ENCODE measurements at regions not wholly inside any gene's neighbourhood (a gene's known extent, or its start where the extent isn't known, plus 50 kb on each side); places are given as distances from the start of the nearest gene placed in this dataset.

DNA sequence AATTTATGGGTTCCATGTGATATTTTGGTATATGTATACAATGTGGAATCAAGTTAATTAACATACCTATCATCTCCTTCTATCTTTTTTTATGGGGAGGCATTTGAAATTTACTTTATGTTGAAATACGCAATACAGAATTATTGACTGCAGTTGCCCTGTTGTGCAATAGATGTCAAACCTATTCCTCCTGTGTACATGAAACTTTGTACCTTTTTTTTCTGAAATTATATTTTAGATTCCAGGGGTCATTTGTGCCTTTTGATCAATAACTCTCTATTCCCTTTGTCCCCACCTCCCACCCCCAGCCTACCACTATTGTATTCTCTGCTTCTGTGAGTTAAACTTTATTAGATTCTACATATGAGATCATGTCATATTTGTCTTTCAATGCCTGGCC is 369.9 kb downstream of the FSIP2 start:
- TF ChIP-seq EZH2phosphoT487 (IDR thresholded peaks at IDR 0.05; ENCODE audit: borderline replicate concordance, low read length) (no peak), EZH2 (IDR thresholded peaks at IDR 0.05; ENCODE audit: low read length, unreplicated experiment) (no peak)
- TF ChIP-seq, protein P1, sequence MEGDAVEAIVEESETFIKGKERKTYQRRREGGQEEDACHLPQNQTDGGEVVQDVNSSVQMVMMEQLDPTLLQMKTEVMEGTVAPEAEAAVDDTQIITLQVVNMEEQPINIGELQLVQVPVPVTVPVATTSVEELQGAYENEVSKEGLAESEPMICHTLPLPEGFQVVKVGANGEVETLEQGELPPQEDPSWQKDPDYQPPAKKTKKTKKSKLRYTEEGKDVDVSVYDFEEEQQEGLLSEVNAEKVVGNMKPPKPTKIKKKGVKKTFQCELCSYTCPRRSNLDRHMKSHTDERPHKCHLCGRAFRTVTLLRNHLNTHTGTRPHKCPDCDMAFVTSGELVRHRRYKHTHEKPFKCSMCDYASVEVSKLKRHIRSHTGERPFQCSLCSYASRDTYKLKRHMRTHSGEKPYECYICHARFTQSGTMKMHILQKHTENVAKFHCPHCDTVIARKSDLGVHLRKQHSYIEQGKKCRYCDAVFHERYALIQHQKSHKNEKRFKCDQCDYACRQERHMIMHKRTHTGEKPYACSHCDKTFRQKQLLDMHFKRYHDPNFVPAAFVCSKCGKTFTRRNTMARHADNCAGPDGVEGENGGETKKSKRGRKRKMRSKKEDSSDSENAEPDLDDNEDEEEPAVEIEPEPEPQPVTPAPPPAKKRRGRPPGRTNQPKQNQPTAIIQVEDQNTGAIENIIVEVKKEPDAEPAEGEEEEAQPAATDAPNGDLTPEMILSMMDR (conservative IDR thresholded peaks at IDR 0.05; ENCODE audit: low read depth, low read length): no peak
- Histone ChIP-seq H3K4me2 (ENCODE audit: low read length) (no peak overlapping the region), H3K4me1 (ENCODE audit: insufficient read depth, low read length) (no peaks in the 10 kb centered on the region), H3K27ac (ENCODE audit: low read length) (no peak overlapping the region), H3K79me2 (ENCODE audit: low read length) (no peaks in the 10 kb centered on the region), H3K9me3 (ENCODE audit: low read length) (no peaks in the 10 kb centered on the region), H3K27me3 (ENCODE audit: low read length) (no peaks in the 10 kb centered on the region), H4K20me1 (ENCODE audit: low read length) (no peaks in the 10 kb centered on the region), H3K4me3 (ENCODE audit: low read length) (no peak overlapping the region), H3K9me2 (replicated peaks; ENCODE audit: low read length) (no peaks in the 10 kb centered on the region), H3F3A (ENCODE audit: low read length, unreplicated experiment) (no peaks in the 10 kb centered on the region), H3K36me3 (ENCODE audit: low read depth, low read length) (no peaks in the 10 kb centered on the region), H2AFZ (ENCODE audit: low read length) (no peak overlapping the region), H3K9ac (ENCODE audit: low read length) (no peak overlapping the region)
- intact Hi-C loops (cut with micrococcal nuclease): no loop called here
- no TSS peak for BruUV-seq (replicated peaks)
- no peak for DNase-seq
- no peak for ATAC-seq
- ChIA-PET CTCF (no interaction called here), POLR2A (ENCODE audit: unreplicated experiment) (no interaction called here)

DNA sequence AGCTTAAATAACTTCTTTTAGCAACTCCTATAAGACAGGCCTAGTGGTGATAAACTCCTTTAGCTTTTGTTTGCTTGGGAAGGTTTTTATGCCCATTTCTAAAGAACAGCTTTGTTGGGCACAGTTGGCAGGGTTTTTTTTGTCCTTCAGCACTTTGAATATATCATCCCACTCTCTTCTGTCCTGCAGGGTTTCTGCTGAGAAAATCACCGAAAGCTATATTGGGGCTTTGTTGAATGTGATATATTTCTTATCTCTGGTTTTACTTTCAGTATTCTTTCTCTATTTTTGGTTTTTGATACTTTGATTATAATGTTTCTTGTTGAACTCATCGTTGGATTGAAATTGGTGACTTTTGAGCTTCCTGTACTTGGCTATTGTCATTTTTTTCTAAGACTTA is 372.8 kb upstream of the ZC3H15 start:
- Histone ChIP-seq H3K9me2 (replicated peaks; ENCODE audit: low read length) (no peaks in the 10 kb centered on the region), H3K79me2 (ENCODE audit: low read length) (no peaks in the 10 kb centered on the region), H4K20me1 (ENCODE audit: low read length) (no peaks in the 10 kb centered on the region), H3K4me3 (ENCODE audit: low read length) (no peak overlapping the region), H3K9me3 (ENCODE audit: low read length) (no peaks in the 10 kb centered on the region), H3F3A (ENCODE audit: low read length, unreplicated experiment) (no peaks in the 10 kb centered on the region), H3K4me1 (ENCODE audit: insufficient read depth, low read length) (no peaks in the 10 kb centered on the region), H2AFZ (ENCODE audit: low read length) (no peak overlapping the region), H3K4me2 (ENCODE audit: low read length) (no peak overlapping the region), H3K27me3 (ENCODE audit: low read length) (no peaks in the 10 kb centered on the region), H3K27ac (ENCODE audit: low read length) (no peak overlapping the region), H3K9ac (ENCODE audit: low read length) (no peak overlapping the region), H3K36me3 (ENCODE audit: low read depth, low read length) (no peaks in the 10 kb centered on the region)
- TF ChIP-seq, protein P1 (conservative IDR thresholded peaks at IDR 0.05; ENCODE audit: low read depth, low read length): no peak
- TF ChIP-seq EZH2 (IDR thresholded peaks at IDR 0.05; ENCODE audit: low read length, unreplicated experiment) (no peak), EZH2phosphoT487 (IDR thresholded peaks at IDR 0.05; ENCODE audit: borderline replicate concordance, low read length) (no peak)
- ATAC-seq (no peak), DNase-seq (no peak)
- POLR2A ChIA-PET (ENCODE audit: unreplicated experiment): no interaction called here
- CTCF ChIA-PET: no interaction called here
- no TSS peak for BruUV-seq (replicated peaks)
- intact Hi-C loops (cut with micrococcal nuclease): no loop called here

DNA sequence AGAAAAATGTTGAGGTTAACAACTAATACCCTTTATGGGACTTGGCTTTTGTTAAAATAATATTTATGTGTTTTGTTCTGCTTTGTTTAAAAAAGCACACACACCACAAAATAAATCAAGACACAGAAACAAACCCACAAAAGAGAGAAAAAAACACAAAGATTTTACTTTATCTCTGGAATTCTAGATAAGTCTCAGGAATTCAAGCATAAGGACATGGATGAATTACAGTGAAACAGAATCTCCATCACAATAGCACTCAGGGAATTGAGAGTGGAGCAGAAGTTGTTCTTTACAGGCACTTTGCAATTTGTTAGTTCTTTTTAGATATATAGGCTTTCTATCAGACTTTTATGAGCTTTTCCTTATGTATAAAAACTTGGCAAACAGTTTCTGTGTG is 360.9 kb upstream of the ZC3H15 start:
- Histone ChIP-seq H3K9me3 (ENCODE audit: low read length) (no peaks in the 10 kb centered on the region), H3F3A (ENCODE audit: low read length, unreplicated experiment) (peaks cover 7% of the 10 kb centered on the region), H3K4me1 (ENCODE audit: insufficient read depth, low read length) (peaks cover 38% of the 10 kb centered on the region), H3K27me3 (ENCODE audit: low read length) (no peaks in the 10 kb centered on the region), H3K4me2 (ENCODE audit: low read length) (peak overlapping the region; percentile 53), H3K9ac (ENCODE audit: low read length) (no peak overlapping the region), H3K36me3 (ENCODE audit: low read depth, low read length) (no peaks in the 10 kb centered on the region), H2AFZ (ENCODE audit: low read length) (no peak overlapping the region), H4K20me1 (ENCODE audit: low read length) (no peaks in the 10 kb centered on the region), H3K27ac (ENCODE audit: low read length) (peak overlapping the region; percentile 75), H3K79me2 (ENCODE audit: low read length) (no peaks in the 10 kb centered on the region), H3K9me2 (replicated peaks; ENCODE audit: low read length) (no peaks in the 10 kb centered on the region), H3K4me3 (ENCODE audit: low read length) (no peak overlapping the region)
- peak; percentile 5 for ATAC-seq
- BruUV-seq (replicated peaks): no TSS peak
- POLR2A ChIA-PET (ENCODE audit: unreplicated experiment): no interaction called here
- CTCF ChIA-PET: no interaction called here
- TF ChIP-seq EZH2phosphoT487 (IDR thresholded peaks at IDR 0.05; ENCODE audit: borderline replicate concordance, low read length) (no peak), EZH2 (IDR thresholded peaks at IDR 0.05; ENCODE audit: low read length, unreplicated experiment) (no peak)
- TF ChIP-seq, protein P1 (conservative IDR thresholded peaks at IDR 0.05; ENCODE audit: low read depth, low read length): no peak
- intact Hi-C loops (cut with micrococcal nuclease): no loop called here
- DNase-seq: no peak

Data from PC-3 (cell line).